ENCODE measurements at regions not wholly inside any gene's neighbourhood (a gene's known extent, or its start where the extent isn't known, plus 50 kb on each side); places are given as distances from the start of the nearest gene placed in this dataset.
"Not testable (repeated sequence)": the region's sequence is repeated elsewhere in the genome, so short reads cannot be mapped to it uniquely, and the experiment has no call there.

GRCh38 chr6:103578115-103578514 is 1281.6 kb downstream of the HACE1 start:
- no peak for DNase-seq (ENCODE audit: low spot score)

GRCh38 chr6:103570431-103570830 is 1289.3 kb downstream of the HACE1 start:
- DNase-seq (ENCODE audit: low spot score), result no peak

GRCh38 chr6:103554911-103555310 is 1304.8 kb downstream of the HACE1 start:
- DNase-seq (ENCODE audit: low spot score), result no peak

GRCh38 chr6:103538381-103538780 is 1321.3 kb downstream of the HACE1 start:
- no peak for DNase-seq (ENCODE audit: low spot score)

GRCh38 chr6:103534814-103535213 is 1324.9 kb downstream of the HACE1 start:
- DNase-seq (ENCODE audit: low spot score), result no peak

GRCh38 chr6:103534095-103534494 is 1325.6 kb downstream of the HACE1 start:
- DNase-seq (ENCODE audit: low spot score), result no peak

- no peak for DNase-seq (ENCODE audit: low spot score)
Measured at GRCh38 chr6:103522045-103522444, 1337.7 kb downstream of the HACE1 start.

GRCh38 chr6:103516336-103516735 is 1343.4 kb downstream of the HACE1 start:
- no peak for DNase-seq (ENCODE audit: low spot score)

- DNase-seq (ENCODE audit: low spot score), result no peak
Measured at GRCh38 chr6:103507052-103507451, 1352.7 kb downstream of the HACE1 start.

GRCh38 chr6:103505155-103505518 is 1354.6 kb downstream of the HACE1 start:
- DNase-seq (ENCODE audit: low spot score), result no peak

- DNase-seq (ENCODE audit: low spot score), result no peak
Measured at GRCh38 chr6:103504501-103505154, 1355.1 kb downstream of the HACE1 start.

GRCh38 chr6:103496588-103496987 is 1363.1 kb downstream of the HACE1 start:
- not testable (repeated sequence) for DNase-seq (ENCODE audit: low spot score)

GRCh38 chr6:103456652-103457051 is 1403.1 kb downstream of the HACE1 start:
- no peak for DNase-seq (ENCODE audit: low spot score)

- no peak for DNase-seq (ENCODE audit: low spot score)
Measured at GRCh38 chr6:103455275-103455674, 1404.4 kb downstream of the HACE1 start.

- no peak for DNase-seq (ENCODE audit: low spot score)
Measured at GRCh38 chr6:103409475-103409874, 1450.2 kb downstream of the HACE1 start.

GRCh38 chr6:103405321-103405720 is 1454.4 kb downstream of the HACE1 start:
- DNase-seq (ENCODE audit: low spot score), result no peak

GRCh38 chr6:103404799-103405198 is 1454.9 kb downstream of the HACE1 start:
- DNase-seq (ENCODE audit: low spot score), result no peak

- no peak for DNase-seq (ENCODE audit: low spot score)
Measured at GRCh38 chr6:103396768-103397167, 1463.0 kb downstream of the HACE1 start.

- no peak for DNase-seq (ENCODE audit: low spot score)
Measured at GRCh38 chr6:103379272-103379671, 1480.4 kb downstream of the HACE1 start.

GRCh38 chr6:103367212-103367611 is 1492.5 kb downstream of the HACE1 start:
- DNase-seq (ENCODE audit: low spot score), result no peak

GRCh38 chr6:103356531-103356930 is 1503.2 kb downstream of the HACE1 start:
- no peak for DNase-seq (ENCODE audit: low spot score)

- no peak for DNase-seq (ENCODE audit: low spot score)
Measured at GRCh38 chr6:103344554-103345163, 1515.1 kb downstream of the HACE1 start.

GRCh38 chr6:103335412-103335811 is 1524.3 kb downstream of the HACE1 start:
- DNase-seq (ENCODE audit: low spot score), result no peak
